Prostate gland (tissue), 2 donors: ENCODE measurements at regions not wholly inside any gene's neighbourhood (a gene's known extent, or its start where the extent isn't known, plus 50 kb on each side); places are given as distances from the start of the nearest gene placed in this dataset.

Experiments
- CTCF ChIP-seq, 4 experiments: fragments of 200-600 bp in 2 of 4; fragments of 450-650 bp in 2 of 4; sonication (generic) in 2 of 4; IDR thresholded peaks; 1 replicate in 3 of 4; 2 replicates in 1 of 4; pipeline ENCODE4 v1.5.1; 2016 to 2019; ENCODE audit warnings: antibody characterized with exemption in 4 of 4, mild to moderate bottlenecking in 2 of 4, moderate library complexity in 2 of 4
- POLR2A ChIP-seq: fragments of 450-650 bp; IDR thresholded peaks from one replicate; pipeline ENCODE4 v1.6.1; 2016; ENCODE audit warnings: antibody characterized with exemption, mild to moderate bottlenecking
- POLR2AphosphoS5 ChIP-seq: sonication (generic); formaldehyde crosslinking; IDR thresholded peaks from one replicate; pipeline ENCODE4 v1.6.1; 2017; ENCODE audit warnings: antibody characterized with exemption

- TF ChIP-seq CTCF (IDR thresholded peaks at IDR 0.05) (no peak), POLR2A (no peak), POLR2AphosphoS5 (no peak)
Observed at GRCh38 chr4:64784125-64784524, 374.9 kb upstream of the TECRL start.
